Neural crest cell (in vitro differentiated cells): ENCODE measurements at regions not wholly inside any gene's neighbourhood (a gene's known extent, or its start where the extent isn't known, plus 50 kb on each side); places are given as distances from the start of the nearest gene placed in this dataset.
"Not testable (repeated sequence)": the region's sequence is repeated elsewhere in the genome, so short reads cannot be mapped to it uniquely, and the experiment has no call there.

Source experiments
- DNase-seq: peaks from one replicate; pipeline ENCODE4 v3.0.0; 2021; ENCODE audit warnings: low read depth, mixed read lengths, low spot score
- H3K27ac Mint-ChIP-seq: one replicate; pipeline ENCODE4 v1.8.0; 2021; ENCODE audit warnings: mild to moderate bottlenecking, mixed read lengths; ENCODE audit not compliant: unreplicated experiment
- H3K27me3 Mint-ChIP-seq: 2 replicates; pipeline ENCODE4 v1.8.0; 2021; ENCODE audit warnings: low read depth, mild to moderate bottlenecking, mixed read lengths
- H3K36me3 Mint-ChIP-seq: 2 replicates; pipeline ENCODE4 v1.8.0; 2021; ENCODE audit warnings: low read depth, mild to moderate bottlenecking, mixed read lengths
- H3K4me1 Mint-ChIP-seq: 2 replicates; pipeline ENCODE4 v1.8.0; 2021; ENCODE audit warnings: mixed read lengths
- H3K4me3 Mint-ChIP-seq: one replicate; pipeline ENCODE4 v1.8.0; 2021; ENCODE audit warnings: mild to moderate bottlenecking, mixed read lengths
- H3K9me3 Mint-ChIP-seq: 2 replicates; pipeline ENCODE4 v1.8.0; 2021; ENCODE audit warnings: mixed read lengths

- not testable (repeated sequence) for H3K4me1 Mint-ChIP-seq, H3K4me3 Mint-ChIP-seq, H3K27me3 Mint-ChIP-seq, H3K9me3 Mint-ChIP-seq, H3K27ac Mint-ChIP-seq, DNase-seq, H3K36me3 Mint-ChIP-seq
Observed at GRCh38 chr15:20237256-20238020, 304.2 kb downstream of the GOLGA6L6 start.

- H3K27ac Mint-ChIP-seq, H3K9me3 Mint-ChIP-seq, H3K4me3 Mint-ChIP-seq, H3K4me1 Mint-ChIP-seq, DNase-seq, H3K36me3 Mint-ChIP-seq, H3K27me3 Mint-ChIP-seq: not testable (repeated sequence)
Observed at GRCh38 chr15:20235728-20236127, 305.9 kb downstream of the GOLGA6L6 start.

GRCh38 chr15:20234006-20234540 lies 307.5 kb downstream of the GOLGA6L6 start:
- not testable (repeated sequence) for H3K27ac Mint-ChIP-seq, H3K4me3 Mint-ChIP-seq, DNase-seq, H3K36me3 Mint-ChIP-seq, H3K27me3 Mint-ChIP-seq, H3K9me3 Mint-ChIP-seq, H3K4me1 Mint-ChIP-seq

GRCh38 chr15:20232457-20232856 lies 309.1 kb downstream of the GOLGA6L6 start:
- Mint-ChIP-seq H3K9me3 (peaks cover 11% of the 10 kb centered on the region), H3K36me3 (peaks cover 11% of the 10 kb centered on the region)
- DNase-seq, H3K27me3 Mint-ChIP-seq, H3K27ac Mint-ChIP-seq, H3K4me1 Mint-ChIP-seq, H3K4me3 Mint-ChIP-seq: not testable (repeated sequence)

- not testable (repeated sequence) for H3K27ac Mint-ChIP-seq, H3K4me1 Mint-ChIP-seq, H3K27me3 Mint-ChIP-seq, H3K4me3 Mint-ChIP-seq, DNase-seq
- Mint-ChIP-seq H3K36me3 (peaks cover 11% of the 10 kb centered on the region), H3K9me3 (peaks cover 11% of the 10 kb centered on the region)
Observed at GRCh38 chr15:20230656-20231055, 310.9 kb downstream of the GOLGA6L6 start.

- not testable (repeated sequence) for H3K4me3 Mint-ChIP-seq, H3K9me3 Mint-ChIP-seq, H3K27ac Mint-ChIP-seq, H3K36me3 Mint-ChIP-seq, H3K27me3 Mint-ChIP-seq, H3K4me1 Mint-ChIP-seq, DNase-seq
Observed at GRCh38 chr15:20228791-20229190, 312.8 kb downstream of the GOLGA6L6 start.

GRCh38 chr15:20227119-20227853 lies 314.3 kb downstream of the GOLGA6L6 start:
- not testable (repeated sequence) for H3K4me3 Mint-ChIP-seq, H3K4me1 Mint-ChIP-seq, DNase-seq, H3K9me3 Mint-ChIP-seq, H3K27me3 Mint-ChIP-seq, H3K36me3 Mint-ChIP-seq, H3K27ac Mint-ChIP-seq

GRCh38 chr15:20226531-20226930 lies 315.1 kb downstream of the GOLGA6L6 start:
- H3K9me3 Mint-ChIP-seq, H3K4me3 Mint-ChIP-seq, H3K4me1 Mint-ChIP-seq, H3K27ac Mint-ChIP-seq, H3K36me3 Mint-ChIP-seq, H3K27me3 Mint-ChIP-seq, DNase-seq: not testable (repeated sequence)

GRCh38 chr15:20221063-20221462 lies 320.5 kb downstream of the GOLGA6L6 start:
- DNase-seq, H3K4me3 Mint-ChIP-seq, H3K4me1 Mint-ChIP-seq, H3K9me3 Mint-ChIP-seq, H3K27ac Mint-ChIP-seq, H3K36me3 Mint-ChIP-seq, H3K27me3 Mint-ChIP-seq: not testable (repeated sequence)

GRCh38 chr15:20219171-20219570 lies 322.4 kb downstream of the GOLGA6L6 start:
- not testable (repeated sequence) for DNase-seq, H3K27ac Mint-ChIP-seq, H3K4me1 Mint-ChIP-seq, H3K36me3 Mint-ChIP-seq, H3K4me3 Mint-ChIP-seq, H3K27me3 Mint-ChIP-seq, H3K9me3 Mint-ChIP-seq

GRCh38 chr15:20215700-20216099 lies 325.9 kb downstream of the GOLGA6L6 start:
- H3K9me3 Mint-ChIP-seq, H3K36me3 Mint-ChIP-seq, H3K27me3 Mint-ChIP-seq, H3K27ac Mint-ChIP-seq, H3K4me3 Mint-ChIP-seq, DNase-seq, H3K4me1 Mint-ChIP-seq: not testable (repeated sequence)

GRCh38 chr15:20214101-20214500 lies 327.5 kb downstream of the GOLGA6L6 start:
- not testable (repeated sequence) for DNase-seq, H3K27me3 Mint-ChIP-seq, H3K4me3 Mint-ChIP-seq, H3K27ac Mint-ChIP-seq, H3K9me3 Mint-ChIP-seq, H3K4me1 Mint-ChIP-seq, H3K36me3 Mint-ChIP-seq

- peaks cover 11% of the 10 kb centered on the region for H3K36me3 Mint-ChIP-seq
- not testable (repeated sequence) for H3K9me3 Mint-ChIP-seq, H3K27ac Mint-ChIP-seq, H3K4me3 Mint-ChIP-seq, H3K4me1 Mint-ChIP-seq, DNase-seq, H3K27me3 Mint-ChIP-seq
Observed at GRCh38 chr15:20211508-20211907, 330.1 kb downstream of the GOLGA6L6 start.

GRCh38 chr15:20209973-20210372 lies 331.6 kb downstream of the GOLGA6L6 start:
- H3K4me3 Mint-ChIP-seq, H3K27me3 Mint-ChIP-seq, H3K27ac Mint-ChIP-seq, DNase-seq, H3K4me1 Mint-ChIP-seq, H3K9me3 Mint-ChIP-seq: not testable (repeated sequence)
- peaks cover 11% of the 10 kb centered on the region for H3K36me3 Mint-ChIP-seq
